ENCODE measurements at regions not wholly inside any gene's neighbourhood (a gene's known extent, or its start where the extent isn't known, plus 50 kb on each side); places are given as distances from the start of the nearest gene placed in this dataset.

- 76% methylated on average over 6 of the region's 6 CpGs for WGBS (ENCODE audit: low lambda C conversion rate, missing lambda C conversion rate)
- Histone ChIP-seq H3K4me3 (no peak overlapping the region), H4K20me1 (ENCODE audit: insufficient read depth, poor library complexity, severe bottlenecking) (no peaks in the 10 kb centered on the region), H3K36me3 (replicated peaks; ENCODE audit: insufficient read depth, low read depth) (no peaks in the 10 kb centered on the region), H3K27ac (no peak overlapping the region), H2AFZ (no peak overlapping the region), H3K79me2 (no peaks in the 10 kb centered on the region), H3K4me2 (no peak overlapping the region), H3K4me1 (ENCODE audit: insufficient read depth) (peaks cover 31% of the 10 kb centered on the region), H3K9me3 (ENCODE audit: low read depth) (no peaks in the 10 kb centered on the region), H3K27me3 (no peaks in the 10 kb centered on the region), H3K9me2 (replicated peaks; ENCODE audit: insufficient read depth) (no peaks in the 10 kb centered on the region)
- TF ChIP-seq EZH2phosphoT487 (IDR thresholded peaks at IDR 0.05; ENCODE audit: low read depth, severe bottlenecking, unreplicated experiment) = no peak
- no peak for TF ChIP-seq EZH2 (IDR thresholded peaks at IDR 0.05; ENCODE audit: borderline replicate concordance)
- no peak for TF ChIP-seq CTCF (IDR thresholded peaks at IDR 0.05; ENCODE audit: poor library complexity)
- DNase-seq (ENCODE audit: low spot score) = no peak
These were observed 142.0 kb upstream of the RBPJ start for GRCh38 chr4:26178854-26179253.

- Histone ChIP-seq H3K4me2 (no peak overlapping the region), H4K20me1 (ENCODE audit: insufficient read depth, poor library complexity, severe bottlenecking) (no peaks in the 10 kb centered on the region), H3K9me3 (ENCODE audit: low read depth) (no peaks in the 10 kb centered on the region), H2AFZ (no peak overlapping the region), H3K4me3 (no peak overlapping the region), H3K9me2 (replicated peaks; ENCODE audit: insufficient read depth) (no peaks in the 10 kb centered on the region), H3K36me3 (replicated peaks; ENCODE audit: insufficient read depth, low read depth) (no peaks in the 10 kb centered on the region), H3K27ac (no peak overlapping the region), H3K4me1 (ENCODE audit: insufficient read depth) (peaks cover 30% of the 10 kb centered on the region), H3K79me2 (no peaks in the 10 kb centered on the region), H3K27me3 (no peaks in the 10 kb centered on the region)
- 91% methylated on average over 6 of the region's 6 CpGs for WGBS (ENCODE audit: low lambda C conversion rate, missing lambda C conversion rate)
- no peak for DNase-seq (ENCODE audit: low spot score)
- TF ChIP-seq EZH2phosphoT487 (IDR thresholded peaks at IDR 0.05; ENCODE audit: low read depth, severe bottlenecking, unreplicated experiment) (no peak), CTCF (IDR thresholded peaks at IDR 0.05; ENCODE audit: poor library complexity) (no peak), EZH2 (IDR thresholded peaks at IDR 0.05; ENCODE audit: borderline replicate concordance) (no peak)
These were observed 141.5 kb upstream of the RBPJ start for GRCh38 chr4:26179316-26179760.

- no peak for TF ChIP-seq EZH2 (IDR thresholded peaks at IDR 0.05; ENCODE audit: borderline replicate concordance)
- TF ChIP-seq CTCF (IDR thresholded peaks at IDR 0.05; ENCODE audit: poor library complexity) = no peak
- no peak for TF ChIP-seq EZH2phosphoT487 (IDR thresholded peaks at IDR 0.05; ENCODE audit: low read depth, severe bottlenecking, unreplicated experiment)
- H4K20me1 ChIP-seq (ENCODE audit: insufficient read depth, poor library complexity, severe bottlenecking) = no peaks in the 10 kb centered on the region
- no peak for DNase-seq (ENCODE audit: low spot score)
- no peaks in the 10 kb centered on the region for H3K9me2 ChIP-seq (replicated peaks; ENCODE audit: insufficient read depth)
- no peak overlapping the region for H3K27ac ChIP-seq
- H3K9me3 ChIP-seq (ENCODE audit: low read depth) = no peaks in the 10 kb centered on the region
- H3K36me3 ChIP-seq (replicated peaks; ENCODE audit: insufficient read depth, low read depth) = no peaks in the 10 kb centered on the region
- no peak overlapping the region for H2AFZ ChIP-seq
- no peaks in the 10 kb centered on the region for H3K27me3 ChIP-seq
- H3K4me1 ChIP-seq (ENCODE audit: insufficient read depth) = peaks cover 7% of the 10 kb centered on the region
- H3K4me2 ChIP-seq = no peak overlapping the region
- H3K4me3 ChIP-seq = no peak overlapping the region
- no peaks in the 10 kb centered on the region for H3K79me2 ChIP-seq
- 97% methylated on average over 1 of the region's 1 CpG for WGBS (ENCODE audit: low lambda C conversion rate, missing lambda C conversion rate)
These were observed 139.2 kb upstream of the RBPJ start for GRCh38 chr4:26181616-26182015.

- WGBS (ENCODE audit: low lambda C conversion rate, missing lambda C conversion rate) = 78% methylated on average over 5 of the region's 5 CpGs
These were observed 137.8 kb upstream of the RBPJ start for GRCh38 chr4:26183017-26183416.

More at GRCh38 chr4:26183017-26183416, 137.8 kb upstream of the RBPJ start:
- H3K9me2 ChIP-seq (replicated peaks; ENCODE audit: insufficient read depth) = no peaks in the 10 kb centered on the region
- no peak overlapping the region for H2AFZ ChIP-seq
- H3K9me3 ChIP-seq (ENCODE audit: low read depth) = no peaks in the 10 kb centered on the region
- H4K20me1 ChIP-seq (ENCODE audit: insufficient read depth, poor library complexity, severe bottlenecking) = no peaks in the 10 kb centered on the region
- no peak for DNase-seq (ENCODE audit: low spot score)
- no peaks in the 10 kb centered on the region for H3K4me1 ChIP-seq (ENCODE audit: insufficient read depth)
- H3K4me2 ChIP-seq = no peak overlapping the region
- no peak overlapping the region for H3K4me3 ChIP-seq
- H3K79me2 ChIP-seq = no peaks in the 10 kb centered on the region
- no peak overlapping the region for H3K27ac ChIP-seq
- H3K27me3 ChIP-seq = no peaks in the 10 kb centered on the region
- TF ChIP-seq CTCF (IDR thresholded peaks at IDR 0.05; ENCODE audit: poor library complexity) = no peak
- no peak for TF ChIP-seq EZH2phosphoT487 (IDR thresholded peaks at IDR 0.05; ENCODE audit: low read depth, severe bottlenecking, unreplicated experiment)
- no peaks in the 10 kb centered on the region for H3K36me3 ChIP-seq (replicated peaks; ENCODE audit: insufficient read depth, low read depth)

All from hepatocyte (in vitro differentiated cells).